ENCODE measurements at regions not wholly inside any gene's neighbourhood (a gene's known extent, or its start where the extent isn't known, plus 50 kb on each side); places are given as distances from the start of the nearest gene placed in this dataset.

GRCh38 chr1:30641572-30642353 is 81.6 kb downstream of the MATN1 start:
- TF ChIP-seq ZC3H10 (CRISPR knock-in tag; IDR thresholded peaks at IDR 0.05) (no peak), BACH2 (CRISPR knock-in tag; IDR thresholded peaks at IDR 0.05; ENCODE audit: borderline replicate concordance) (no peak)
- TF ChIP-seq, protein P1, sequence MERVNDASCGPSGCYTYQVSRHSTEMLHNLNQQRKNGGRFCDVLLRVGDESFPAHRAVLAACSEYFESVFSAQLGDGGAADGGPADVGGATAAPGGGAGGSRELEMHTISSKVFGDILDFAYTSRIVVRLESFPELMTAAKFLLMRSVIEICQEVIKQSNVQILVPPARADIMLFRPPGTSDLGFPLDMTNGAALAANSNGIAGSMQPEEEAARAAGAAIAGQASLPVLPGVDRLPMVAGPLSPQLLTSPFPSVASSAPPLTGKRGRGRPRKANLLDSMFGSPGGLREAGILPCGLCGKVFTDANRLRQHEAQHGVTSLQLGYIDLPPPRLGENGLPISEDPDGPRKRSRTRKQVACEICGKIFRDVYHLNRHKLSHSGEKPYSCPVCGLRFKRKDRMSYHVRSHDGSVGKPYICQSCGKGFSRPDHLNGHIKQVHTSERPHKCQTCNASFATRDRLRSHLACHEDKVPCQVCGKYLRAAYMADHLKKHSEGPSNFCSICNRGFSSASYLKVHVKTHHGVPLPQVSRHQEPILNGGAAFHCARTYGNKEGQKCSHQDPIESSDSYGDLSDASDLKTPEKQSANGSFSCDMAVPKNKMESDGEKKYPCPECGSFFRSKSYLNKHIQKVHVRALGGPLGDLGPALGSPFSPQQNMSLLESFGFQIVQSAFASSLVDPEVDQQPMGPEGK (CRISPR knock-in tag; IDR thresholded peaks at IDR 0.05; ENCODE audit: borderline replicate concordance), result no peak
